Adipocyte (in vitro differentiated cells): ENCODE measurements at regions not wholly inside any gene's neighbourhood (a gene's known extent, or its start where the extent isn't known, plus 50 kb on each side); places are given as distances from the start of the nearest gene placed in this dataset.
A peak's percentile ranks its signal among the peaks of the same experiment; 100 is the strongest.

Experiments used
- DNase-seq: peaks from one replicate; pipeline ENCODE4 v3.0.0-alpha.2; 2015; ENCODE audit warnings: low read depth
- H3K27me3 ChIP-seq: replicated peaks from 2 replicates; pipeline ENCODE4 v1.7.0; 2013; ENCODE audit warnings: mild to moderate bottlenecking, low read length, moderate library complexity; ENCODE audit not compliant: control insufficient read depth, insufficient read depth
- H3K36me3 ChIP-seq: 2 replicates; pipeline ENCODE4 v1.7.0; 2013; ENCODE audit warnings: low read length, mild to moderate bottlenecking, moderate library complexity; ENCODE audit not compliant: control insufficient read depth, insufficient read depth, severe bottlenecking
- H3K4me1 ChIP-seq: 2 replicates; pipeline ENCODE4 v1.7.0; 2013; ENCODE audit warnings: mild to moderate bottlenecking, low read length, moderate library complexity; ENCODE audit not compliant: control insufficient read depth, insufficient read depth
- H3K4me3 ChIP-seq: 2 replicates; pipeline ENCODE4 v1.7.0; 2013; ENCODE audit warnings: mild to moderate bottlenecking, low read length, moderate library complexity
- H3K9ac ChIP-seq: 2 replicates; pipeline ENCODE4 v1.7.0; 2013; ENCODE audit warnings: mild to moderate bottlenecking, low read length, moderate library complexity
- H3K9me3 ChIP-seq: 2 replicates; pipeline ENCODE4 v1.7.0; 2013; ENCODE audit warnings: mild to moderate bottlenecking, low read length, moderate library complexity; ENCODE audit not compliant: control insufficient read depth

GRCh38 chr2:163888591-163888990 is 152.8 kb upstream of the FIGN start:
- no peak overlapping the region for H3K9ac ChIP-seq
- no peak overlapping the region for H3K4me3 ChIP-seq
- no peaks in the 10 kb centered on the region for H3K36me3 ChIP-seq
- no peak for DNase-seq
- H3K9me3 ChIP-seq: no peaks in the 10 kb centered on the region
- no peaks in the 10 kb centered on the region for H3K4me1 ChIP-seq
- H3K27me3 ChIP-seq: no peaks in the 10 kb centered on the region

- Histone ChIP-seq H3K4me3 (no peak overlapping the region), H3K9ac (no peak overlapping the region), H3K9me3 (no peaks in the 10 kb centered on the region), H3K36me3 (no peaks in the 10 kb centered on the region), H3K27me3 (no peaks in the 10 kb centered on the region), H3K4me1 (no peaks in the 10 kb centered on the region)
- peak; percentile 16 for DNase-seq
Measured at GRCh38 chr2:163887182-163887581, 151.4 kb upstream of the FIGN start.

- H3K4me1 ChIP-seq: no peaks in the 10 kb centered on the region
- no peak overlapping the region for H3K9ac ChIP-seq
- H3K9me3 ChIP-seq: no peaks in the 10 kb centered on the region
- no peaks in the 10 kb centered on the region for H3K36me3 ChIP-seq
- H3K27me3 ChIP-seq: no peaks in the 10 kb centered on the region
- H3K4me3 ChIP-seq: no peak overlapping the region
- no peak for DNase-seq
Measured at GRCh38 chr2:163884416-163884815, 148.6 kb upstream of the FIGN start.

- H3K9me3 ChIP-seq: no peaks in the 10 kb centered on the region
- no peaks in the 10 kb centered on the region for H3K36me3 ChIP-seq
- no peaks in the 10 kb centered on the region for H3K27me3 ChIP-seq
- no peak overlapping the region for H3K9ac ChIP-seq
- DNase-seq: no peak
- peaks cover 22% of the 10 kb centered on the region for H3K4me1 ChIP-seq
- no peak overlapping the region for H3K4me3 ChIP-seq
Measured at GRCh38 chr2:163878718-163879117, 142.9 kb upstream of the FIGN start.

GRCh38 chr2:163877316-163877715 is 141.5 kb upstream of the FIGN start:
- Histone ChIP-seq H3K9me3 (no peaks in the 10 kb centered on the region), H3K9ac (peak overlapping the region; percentile 35), H3K4me1 (peaks cover 22% of the 10 kb centered on the region), H3K4me3 (peak overlapping the region; percentile 52), H3K36me3 (no peaks in the 10 kb centered on the region), H3K27me3 (no peaks in the 10 kb centered on the region)
- peak; percentile 53 for DNase-seq

- Histone ChIP-seq H3K9me3 (no peaks in the 10 kb centered on the region), H3K9ac (no peak overlapping the region), H3K4me3 (no peak overlapping the region), H3K36me3 (no peaks in the 10 kb centered on the region), H3K4me1 (no peaks in the 10 kb centered on the region), H3K27me3 (no peaks in the 10 kb centered on the region)
- no peak for DNase-seq
Measured at GRCh38 chr2:163863073-163863472, 127.3 kb upstream of the FIGN start.

GRCh38 chr2:163859951-163860350 is 124.1 kb upstream of the FIGN start:
- Histone ChIP-seq H3K27me3 (no peaks in the 10 kb centered on the region), H3K4me3 (no peak overlapping the region), H3K9me3 (no peaks in the 10 kb centered on the region), H3K4me1 (peaks cover 4% of the 10 kb centered on the region), H3K9ac (no peak overlapping the region), H3K36me3 (no peaks in the 10 kb centered on the region)
- DNase-seq: no peak

- Histone ChIP-seq H3K4me1 (peaks cover 4% of the 10 kb centered on the region), H3K9me3 (no peaks in the 10 kb centered on the region), H3K4me3 (no peak overlapping the region), H3K9ac (no peak overlapping the region), H3K27me3 (no peaks in the 10 kb centered on the region), H3K36me3 (no peaks in the 10 kb centered on the region)
- peak; percentile 42 for DNase-seq
Measured at GRCh38 chr2:163856941-163857340, 121.1 kb upstream of the FIGN start.

GRCh38 chr2:163852616-163853015 is 116.8 kb upstream of the FIGN start:
- H3K9ac ChIP-seq: no peak overlapping the region
- H3K9me3 ChIP-seq: no peaks in the 10 kb centered on the region
- H3K4me1 ChIP-seq: peaks cover 4% of the 10 kb centered on the region
- no peaks in the 10 kb centered on the region for H3K27me3 ChIP-seq
- H3K36me3 ChIP-seq: no peaks in the 10 kb centered on the region
- no peak overlapping the region for H3K4me3 ChIP-seq
- peak; percentile 7 for DNase-seq

- H3K4me1 ChIP-seq: no peaks in the 10 kb centered on the region
- no peak for DNase-seq
- no peaks in the 10 kb centered on the region for H3K27me3 ChIP-seq
- no peak overlapping the region for H3K4me3 ChIP-seq
- H3K9ac ChIP-seq: no peak overlapping the region
- no peaks in the 10 kb centered on the region for H3K9me3 ChIP-seq
- no peaks in the 10 kb centered on the region for H3K36me3 ChIP-seq
Measured at GRCh38 chr2:163849756-163850435, 114.1 kb upstream of the FIGN start.

- H3K9me3 ChIP-seq: no peaks in the 10 kb centered on the region
- H3K36me3 ChIP-seq: no peaks in the 10 kb centered on the region
- no peak overlapping the region for H3K4me3 ChIP-seq
- DNase-seq: no peak
- H3K9ac ChIP-seq: no peak overlapping the region
- no peaks in the 10 kb centered on the region for H3K27me3 ChIP-seq
- H3K4me1 ChIP-seq: no peaks in the 10 kb centered on the region
Measured at GRCh38 chr2:163838890-163839289, 103.1 kb upstream of the FIGN start.

GRCh38 chr2:163836167-163836566 is 100.4 kb upstream of the FIGN start:
- H3K27me3 ChIP-seq: no peaks in the 10 kb centered on the region
- no peak overlapping the region for H3K9ac ChIP-seq
- H3K36me3 ChIP-seq: no peaks in the 10 kb centered on the region
- H3K4me1 ChIP-seq: no peaks in the 10 kb centered on the region
- no peak overlapping the region for H3K4me3 ChIP-seq
- DNase-seq: no peak
- H3K9me3 ChIP-seq: no peaks in the 10 kb centered on the region
